K562 (cell line): ENCODE measurements at regions not wholly inside any gene's neighbourhood (a gene's known extent, or its start where the extent isn't known, plus 50 kb on each side); places are given as distances from the start of the nearest gene placed in this dataset.

Source experiments
- BRD4 ChIP-seq: fragments of 200-600 bp; sonication (generic); IDR thresholded peaks from 2 replicates; pipeline ENCODE4 v1.6.1; 2017; ENCODE audit warnings: inconsistent platforms
- CTCF ChIP-seq, 3 experiments: IDR thresholded peaks in 2 of 3; conservative IDR thresholded peaks in 1 of 3; 2 replicates each; pipeline ENCODE4 v1.5.1; 2011 to 2012; ENCODE audit warnings: low read length in 3 of 3, mild to moderate bottlenecking in 3 of 3, control low read depth in 2 of 3, improper control_type of control experiment in 1 of 3, inconsistent platforms in 1 of 3, low read depth in 1 of 3, mixed read lengths in 1 of 3, moderate library complexity in 1 of 3; ENCODE audit not compliant: insufficient read depth in 2 of 3
- IRF9 ChIP-seq: fragments of 450-650 bp; IDR thresholded peaks from 2 replicates; pipeline ENCODE4 v1.6.1; 2016; ENCODE audit warnings: missing biosample characterization, missing genetic modification characterization
- ZBTB49 ChIP-seq: sonication (generic); formaldehyde crosslinking; IDR thresholded peaks from 2 replicates; pipeline ENCODE4 v1.8.0; 2022; ENCODE audit warnings: missing genetic modification reagents, mild to moderate bottlenecking, borderline replicate concordance
- ZNF174 ChIP-seq: fragments of 250-450 bp; sonication (Bioruptor Pico); IDR thresholded peaks from 2 replicates; pipeline ENCODE4 v1.4.0; 2020; ENCODE audit warnings: mild to moderate bottlenecking

GRCh38 chr17:5838661-5839300 is 231.4 kb upstream of the WSCD1 start:
- TF ChIP-seq ZNF174 (CRISPR knock-in tag) = no peak
- no peak for TF ChIP-seq CTCF (IDR thresholded peaks at IDR 0.05 in 2 of 3, conservative IDR thresholded peaks at IDR 0.05 in 1 of 3; ENCODE audit: insufficient read depth in 2 of 3, low read depth in 1 of 3, low read length in 3 of 3)
- no peak for TF ChIP-seq IRF9
- no peak for TF ChIP-seq BRD4
- no peak for TF ChIP-seq ZBTB49 (CRISPR knock-in tag)
